SU-DHL-6 (cell line): ENCODE measurements at regions not wholly inside any gene's neighbourhood (a gene's known extent, or its start where the extent isn't known, plus 50 kb on each side); places are given as distances from the start of the nearest gene placed in this dataset.

Source experiments
- H2AFZ ChIP-seq: fragments of 200-600 bp; sonication (generic); 2 replicates; pipeline ENCODE4 v1.6.1; 2014; ENCODE audit warnings: low read depth, mild to moderate bottlenecking, moderate library complexity, mixed read lengths, antibody characterized with exemption, low read length; ENCODE audit not compliant: severe bottlenecking
- H3F3A ChIP-seq: fragments of 200-600 bp; shearing (Covaris generic); 2 replicates; pipeline ENCODE4 v1.6.0; 2016; ENCODE audit warnings: antibody characterized with exemption, mild to moderate bottlenecking; ENCODE audit not compliant: insufficient read depth
- H3K27ac ChIP-seq: fragments of 200-600 bp; sonication (generic); 2 replicates; pipeline ENCODE4 v1.5.1; 2016; ENCODE audit warnings: low read depth, mild to moderate bottlenecking, low read length, moderate library complexity, mixed read lengths
- H3K27me3 ChIP-seq: fragments of 200-600 bp; sonication (generic), shearing (Covaris generic); 2 replicates; pipeline ENCODE4 v1.6.0; 2014; ENCODE audit warnings: mild to moderate bottlenecking, low read length
- H3K36me3 ChIP-seq: fragments of 200-600 bp; sonication (generic); 2 replicates; pipeline ENCODE4 v1.6.1; 2014; ENCODE audit warnings: mild to moderate bottlenecking, low read length, mixed read lengths
- H3K4me2 ChIP-seq: fragments of 300-600, 200-600 bp; shearing (Covaris generic), sonication (generic); 2 replicates; pipeline ENCODE4 v1.6.0; 2014; ENCODE audit warnings: low read length, low read depth, mild to moderate bottlenecking; ENCODE audit not compliant: poor library complexity, severe bottlenecking
- H3K4me3 ChIP-seq: fragments of 200-600 bp; sonication (generic); 2 replicates; pipeline ENCODE4 v1.5.1; 2014; ENCODE audit warnings: antibody characterized with exemption, low read length, mild to moderate bottlenecking, mixed read lengths; ENCODE audit not compliant: insufficient read depth, poor library complexity, severe bottlenecking
- H3K79me2 ChIP-seq: fragments of 200-600 bp; sonication (generic); 2 replicates; pipeline ENCODE4 v1.6.1; 2014; ENCODE audit warnings: mild to moderate bottlenecking, low read length, moderate library complexity; ENCODE audit not compliant: insufficient read depth
- H3K9ac ChIP-seq: fragments of 200-600 bp; sonication (generic); 2 replicates; pipeline ENCODE4 v1.7.0; 2014; ENCODE audit warnings: mild to moderate bottlenecking, low read length
- H3K9me2 ChIP-seq: fragments of 200-600 bp; sonication (generic); replicated peaks from 2 replicates; pipeline ENCODE4 v1.6.1; 2014; ENCODE audit warnings: low read length; ENCODE audit not compliant: insufficient read depth
- H3K9me3 ChIP-seq: fragments of 200-600 bp; sonication (generic); 2 replicates; pipeline ENCODE4 v1.6.1; 2014; ENCODE audit warnings: low read length, mixed read lengths; ENCODE audit not compliant: insufficient read depth
- H4K20me1 ChIP-seq: fragments of 200-600 bp; sonication (generic); 2 replicates; pipeline ENCODE4 v1.6.1; 2014; ENCODE audit warnings: low read depth, mild to moderate bottlenecking, antibody characterized with exemption, low read length, moderate library complexity, mixed read lengths
- CTCF ChIP-seq: fragments of 200-600 bp; sonication (generic); IDR thresholded peaks from one replicate; pipeline ENCODE4 v1.5.1; 2017; ENCODE audit warnings: antibody characterized with exemption, mild to moderate bottlenecking, low read length, moderate library complexity; ENCODE audit not compliant: insufficient read depth, poor library complexity, severe bottlenecking
- EZH2phosphoT487 ChIP-seq: fragments of 200-600 bp; sonication (generic), shearing (Covaris generic); conservative IDR thresholded peaks from 2 replicates; pipeline ENCODE4 v1.6.1; 2018; ENCODE audit warnings: mild to moderate bottlenecking, antibody characterized with exemption, low read length, moderate library complexity, mixed read lengths

GRCh38 chr5:39678534-39678933, 253.8 kb upstream of the DAB2 start:
- no peak overlapping the region for H3K4me2 ChIP-seq
- no peaks in the 10 kb centered on the region for H3K36me3 ChIP-seq
- H3K27me3 ChIP-seq, result no peaks in the 10 kb centered on the region
- H3K9me2 ChIP-seq, result no peaks in the 10 kb centered on the region
- H3K9me3 ChIP-seq, result no peaks in the 10 kb centered on the region
- no peak overlapping the region for H3K27ac ChIP-seq
- H3K9ac ChIP-seq, result no peak overlapping the region
- H3K79me2 ChIP-seq, result no peaks in the 10 kb centered on the region
- no peaks in the 10 kb centered on the region for H3F3A ChIP-seq
- TF ChIP-seq EZH2phosphoT487, result no peak
- TF ChIP-seq CTCF, result no peak
- no peaks in the 10 kb centered on the region for H4K20me1 ChIP-seq
- H2AFZ ChIP-seq, result no peak overlapping the region
- no peak overlapping the region for H3K4me3 ChIP-seq

GRCh38 chr5:39675676-39676075, 250.9 kb upstream of the DAB2 start:
- H3K27ac ChIP-seq, result no peak overlapping the region
- H3K9me2 ChIP-seq, result no peaks in the 10 kb centered on the region
- no peak overlapping the region for H3K4me2 ChIP-seq
- no peaks in the 10 kb centered on the region for H3K36me3 ChIP-seq
- H2AFZ ChIP-seq, result no peak overlapping the region
- H3K4me3 ChIP-seq, result no peak overlapping the region
- TF ChIP-seq CTCF (no peak), EZH2phosphoT487 (no peak)
- H3K9me3 ChIP-seq, result no peaks in the 10 kb centered on the region
- no peaks in the 10 kb centered on the region for H3K79me2 ChIP-seq
- no peaks in the 10 kb centered on the region for H3K27me3 ChIP-seq
- no peaks in the 10 kb centered on the region for H4K20me1 ChIP-seq
- no peaks in the 10 kb centered on the region for H3F3A ChIP-seq
- H3K9ac ChIP-seq, result no peak overlapping the region

GRCh38 chr5:39674209-39675082, 249.7 kb upstream of the DAB2 start:
- H3K9ac ChIP-seq, result no peak overlapping the region
- H2AFZ ChIP-seq, result no peak overlapping the region
- H3K9me2 ChIP-seq, result no peaks in the 10 kb centered on the region
- H3F3A ChIP-seq, result no peaks in the 10 kb centered on the region
- TF ChIP-seq EZH2phosphoT487 (no peak), CTCF (no peak)
- no peaks in the 10 kb centered on the region for H3K9me3 ChIP-seq
- no peak overlapping the region for H3K27ac ChIP-seq
- H3K27me3 ChIP-seq, result no peaks in the 10 kb centered on the region
- no peaks in the 10 kb centered on the region for H4K20me1 ChIP-seq
- H3K79me2 ChIP-seq, result no peaks in the 10 kb centered on the region
- H3K4me3 ChIP-seq, result no peak overlapping the region
- no peak overlapping the region for H3K4me2 ChIP-seq
- no peaks in the 10 kb centered on the region for H3K36me3 ChIP-seq
